HT1080 (cell line): ENCODE measurements at regions not wholly inside any gene's neighbourhood (a gene's known extent, or its start where the extent isn't known, plus 50 kb on each side); places are given as distances from the start of the nearest gene placed in this dataset.
"Not testable (repeated sequence)": the region's sequence is repeated elsewhere in the genome, so short reads cannot be mapped to it uniquely, and the experiment has no call there.

Experiments
- DNase-seq: peaks from one replicate; pipeline ENCODE4 v3.0.0-alpha.2; 2015; ENCODE audit warnings: low read depth

DNA sequence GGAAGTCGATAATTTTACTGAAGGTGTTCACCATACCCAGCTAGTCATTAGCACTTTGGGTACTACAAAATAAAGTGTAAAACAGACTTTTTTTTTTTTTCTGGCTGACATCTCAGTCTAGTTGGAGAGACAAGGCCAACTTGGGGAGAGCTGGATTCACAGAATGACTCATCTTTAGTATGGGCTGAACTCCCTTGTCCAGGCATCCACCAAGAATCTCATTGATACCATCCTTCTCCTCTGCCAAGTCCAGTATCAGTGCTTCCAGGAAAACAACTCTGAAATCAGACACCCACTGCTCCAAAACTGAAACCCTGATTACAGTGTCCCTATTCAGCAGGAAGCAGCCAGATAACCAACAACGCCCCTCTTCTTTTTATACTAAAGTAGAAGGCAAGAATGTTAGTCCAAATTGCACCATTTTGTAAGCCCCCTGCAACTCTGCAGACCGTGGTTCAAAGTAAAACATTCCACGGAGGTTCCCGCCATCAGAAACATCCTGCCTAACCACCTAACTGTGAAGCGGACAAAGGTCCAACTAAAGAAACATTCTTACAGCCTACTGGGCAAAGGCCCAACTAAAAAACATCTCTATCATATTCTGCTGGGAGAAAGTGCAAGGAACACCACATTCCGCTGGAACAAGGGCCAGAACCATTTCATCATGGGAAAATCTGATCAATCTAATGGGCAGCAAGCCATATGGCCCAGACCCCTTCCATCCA, 728.2 kb downstream of the BRINP1 start:
- peak; percentile 80 for DNase-seq

GRCh38 chr9:118643118-118643517, 726.1 kb downstream of the BRINP1 start:
- peak; percentile 94 for DNase-seq

DNA sequence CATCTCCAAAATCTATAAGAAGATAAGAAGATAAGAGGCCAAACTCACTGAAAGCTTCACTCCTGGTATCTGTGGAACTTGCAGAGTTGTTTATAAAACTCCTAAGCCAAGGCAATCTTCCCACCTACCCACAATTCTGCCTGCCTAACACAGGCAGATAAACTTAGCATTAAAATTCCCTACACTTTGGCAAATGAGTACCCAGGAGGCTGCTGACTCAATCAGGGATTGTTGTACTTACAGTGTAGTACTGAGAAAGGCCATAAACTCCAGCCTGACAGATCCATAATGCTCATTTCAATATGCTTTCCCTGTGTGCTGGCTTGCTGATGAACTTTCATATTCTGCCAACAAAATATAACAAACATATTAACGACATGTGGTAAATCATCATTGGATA, 725.2 kb downstream of the BRINP1 start:
- no peak for DNase-seq

DNA sequence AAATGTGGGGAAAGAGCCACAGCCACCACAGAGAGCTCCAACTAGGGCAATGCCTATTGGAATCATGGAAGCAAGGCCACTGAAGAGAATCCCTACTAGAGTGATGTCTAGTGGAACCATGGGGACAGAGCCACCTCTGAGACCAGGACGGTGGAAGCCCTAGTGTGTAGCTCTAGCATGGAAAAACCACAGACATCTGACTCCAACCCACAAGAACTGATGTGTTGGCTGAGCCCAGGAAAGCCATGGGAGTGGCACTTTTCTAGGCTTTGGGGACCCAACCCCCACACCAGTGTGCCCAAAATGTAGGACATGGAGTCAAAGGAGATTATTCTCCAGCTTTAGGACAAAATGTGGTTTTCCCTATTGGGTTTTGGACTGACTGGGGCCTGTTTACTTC, 721.9 kb downstream of the BRINP1 start:
- DNase-seq = no peak

- DNase-seq = no peak
Observed at GRCh38 chr9:118650417-118650816, 718.8 kb downstream of the BRINP1 start.

DNA sequence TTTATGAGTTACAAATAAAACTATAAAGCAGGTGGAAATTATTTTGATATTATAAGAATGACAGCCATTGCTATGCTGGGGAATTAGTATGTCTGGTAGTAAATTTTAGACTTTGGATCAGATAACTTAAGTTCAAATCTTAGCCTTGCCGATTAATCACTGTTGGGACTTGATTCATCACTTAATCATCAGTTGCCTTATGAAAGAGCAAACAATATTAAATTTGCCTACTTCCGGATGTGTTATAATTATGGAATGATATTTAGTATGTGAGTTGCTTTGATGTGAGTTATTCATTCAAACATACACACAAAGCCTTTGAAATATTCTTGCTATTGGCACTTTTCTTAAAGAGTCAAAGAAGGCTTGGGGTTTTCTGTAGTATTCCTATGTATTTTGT, 717.7 kb downstream of the BRINP1 start:
- DNase-seq = no peak

- no peak for DNase-seq
Observed at GRCh38 chr9:118652258-118652657, 717.0 kb downstream of the BRINP1 start.

- no peak for DNase-seq
Observed at GRCh38 chr9:118652912-118653311, 716.3 kb downstream of the BRINP1 start.

GRCh38 chr9:118659011-118659410, 710.2 kb downstream of the BRINP1 start:
- DNase-seq = no peak

DNA sequence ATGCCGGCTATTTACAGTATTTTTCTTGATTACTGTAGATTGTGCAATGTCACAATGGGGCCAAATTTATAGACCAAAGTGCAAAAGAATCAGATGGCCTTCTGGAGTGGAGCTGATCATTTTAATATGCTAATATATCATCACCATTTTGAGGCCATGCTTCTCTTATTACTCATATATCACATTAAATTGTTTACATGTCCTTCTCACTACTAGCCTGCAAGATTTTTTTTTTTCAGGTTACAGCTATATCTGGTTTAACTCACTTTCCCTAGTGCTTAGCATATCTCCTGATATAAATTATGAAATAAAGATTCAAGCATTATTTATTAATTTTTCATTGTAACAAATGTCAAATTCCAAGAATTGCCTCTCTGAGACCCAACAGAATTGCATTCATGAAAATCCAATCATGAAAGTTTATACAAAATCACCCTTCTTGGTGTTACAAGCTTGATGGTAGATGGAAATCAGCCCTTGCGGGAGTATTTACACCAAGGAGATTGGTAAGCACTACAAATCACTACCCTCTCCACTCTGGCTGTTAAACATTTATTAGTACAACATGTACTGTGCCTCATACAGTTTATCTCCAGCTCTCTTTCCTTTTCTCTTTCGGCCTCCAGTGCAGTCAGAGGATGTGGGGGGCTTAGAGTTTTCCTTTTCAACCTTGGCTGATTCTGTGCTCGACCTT, 703.9 kb downstream of the BRINP1 start:
- no peak for DNase-seq

- no peak for DNase-seq
Observed at GRCh38 chr9:118670011-118670953, 699.0 kb downstream of the BRINP1 start.

DNA sequence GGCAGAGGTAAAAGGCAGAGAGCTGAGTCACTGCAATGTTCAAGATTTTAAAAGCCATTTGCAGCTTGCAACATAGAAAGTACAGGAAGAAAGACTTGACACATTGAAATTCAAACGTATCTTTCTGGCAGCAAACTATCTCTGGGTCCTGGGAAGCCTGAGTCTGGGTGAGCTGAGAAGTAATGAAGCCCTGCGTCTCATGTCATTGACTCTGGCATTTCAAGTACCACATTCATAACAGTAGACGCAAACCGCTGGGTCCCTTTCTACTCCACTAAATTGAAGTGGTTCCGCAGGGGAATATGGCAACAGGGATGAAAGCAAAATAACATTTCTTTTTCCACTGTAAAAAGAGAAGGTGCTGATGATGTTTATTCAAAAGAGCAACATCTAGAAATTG, 694.3 kb downstream of the BRINP1 start:
- no peak for DNase-seq

GRCh38 chr9:118677936-118678653, 691.1 kb downstream of the BRINP1 start:
- not testable (repeated sequence) for DNase-seq

GRCh38 chr9:118686959-118687358, 682.3 kb downstream of the BRINP1 start:
- DNase-seq = no peak

DNA sequence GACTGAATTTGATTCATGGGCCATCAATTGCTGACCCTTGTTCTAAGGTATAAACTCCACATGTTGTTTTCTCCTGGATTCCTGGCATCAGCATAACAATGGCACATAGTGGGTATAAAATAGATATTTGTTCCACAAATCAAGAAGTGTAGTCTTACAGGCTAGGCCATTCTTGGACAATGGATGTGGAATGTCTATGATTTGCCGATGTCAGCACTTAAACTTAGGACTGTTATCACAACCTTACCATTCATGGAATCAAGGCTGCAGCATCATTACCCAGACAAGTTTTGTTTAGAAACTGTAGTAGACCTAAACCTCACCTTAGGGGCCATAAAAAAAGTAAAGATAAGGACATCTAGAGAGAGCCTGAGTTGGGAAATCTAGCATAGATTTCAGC, 680.0 kb downstream of the BRINP1 start:
- DNase-seq = no peak

DNA sequence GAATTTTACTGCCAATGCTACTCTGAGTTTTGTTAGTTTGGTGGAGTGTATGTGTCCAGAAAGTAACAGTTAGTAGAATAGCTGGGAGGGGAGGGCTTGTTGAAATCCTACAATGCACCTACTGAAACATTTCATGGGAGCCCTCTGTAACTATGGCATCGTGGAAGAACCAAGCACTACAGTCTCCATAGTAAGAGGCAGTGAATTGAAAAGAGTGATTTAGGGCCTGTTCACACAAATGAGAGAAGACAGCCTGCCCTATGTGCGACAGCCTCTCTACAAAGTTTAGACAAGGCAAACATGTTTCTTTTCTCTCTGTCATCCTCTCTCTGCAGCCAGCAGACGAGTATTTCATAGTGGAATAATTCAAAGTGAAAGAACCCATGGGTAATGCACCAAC, 676.6 kb downstream of the BRINP1 start:
- no peak for DNase-seq

GRCh38 chr9:118693645-118694044, 675.6 kb downstream of the BRINP1 start:
- no peak for DNase-seq

- not testable (repeated sequence) for DNase-seq
Observed at GRCh38 chr9:118695249-118695648, 674.0 kb downstream of the BRINP1 start.

- no peak for DNase-seq
Observed at GRCh38 chr9:118701985-118702384, 667.2 kb downstream of the BRINP1 start.

GRCh38 chr9:118711843-118712242, 657.4 kb downstream of the BRINP1 start:
- no peak for DNase-seq

DNA sequence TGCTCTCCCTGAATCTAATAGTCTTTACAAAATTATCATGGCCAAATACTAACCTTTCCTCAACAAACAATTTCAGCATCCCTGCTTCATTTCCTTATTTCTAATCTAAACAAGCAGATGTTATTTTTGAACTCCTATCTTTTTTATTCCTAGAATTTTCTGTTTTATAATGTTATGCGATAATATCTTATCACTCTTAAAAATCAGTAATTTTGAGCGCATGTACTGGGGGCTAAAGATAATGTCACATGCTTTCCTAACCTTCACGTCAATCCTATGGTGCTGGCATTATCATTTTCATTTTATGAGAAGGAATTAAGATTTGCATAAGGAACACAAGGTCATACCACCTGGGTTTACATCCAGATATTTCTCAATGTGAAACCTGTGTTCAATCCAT, 648.0 kb downstream of the BRINP1 start:
- DNase-seq = no peak
